ENCODE measurements at regions not wholly inside any gene's neighbourhood (a gene's known extent, or its start where the extent isn't known, plus 50 kb on each side); places are given as distances from the start of the nearest gene placed in this dataset.

GRCh38 chr1:83086986-83087512 is 911.9 kb downstream of the TTLL7 start (continued):
- TF ChIP-seq CREM (IDR thresholded peaks at IDR 0.05; ENCODE audit: low read depth), result no peak

- POLR2A ChIA-PET, result no interaction called here
- 9% methylated on average over 2 of the region's 2 CpGs for WGBS (ENCODE audit: insufficient coverage, insufficient replicate concordance, low lambda C conversion rate, missing lambda C conversion rate)
Observed at GRCh38 chr1:83086346-83086745, 912.6 kb downstream of the TTLL7 start.

DNA sequence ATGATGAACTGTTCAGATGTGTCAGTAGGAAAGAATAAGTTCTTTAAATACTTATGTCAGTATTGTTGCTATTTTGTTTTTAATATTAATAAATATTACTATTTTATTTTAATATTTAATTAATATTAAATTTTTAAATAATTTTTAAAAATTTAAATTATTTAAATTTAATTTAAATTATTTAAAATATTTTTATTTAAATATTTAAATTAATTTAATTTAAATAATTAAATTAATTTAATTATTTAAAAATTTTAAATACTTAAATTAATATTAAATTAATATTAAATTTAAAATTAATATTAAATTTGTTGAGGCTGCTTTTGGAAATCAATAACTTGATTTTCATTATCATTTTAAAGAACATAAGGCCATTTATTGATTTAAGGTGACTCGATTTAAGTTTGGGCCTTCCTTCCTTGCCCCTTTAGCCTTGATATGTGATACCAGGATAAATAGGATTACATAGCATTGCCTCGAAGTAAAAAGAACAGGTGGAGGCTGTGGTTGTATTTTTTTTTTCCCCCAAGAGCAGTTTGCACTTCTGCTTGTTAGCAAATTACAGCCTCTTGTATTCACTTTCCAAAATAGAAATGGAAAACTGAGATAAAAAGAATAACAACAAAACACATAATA is 915.2 kb downstream of the TTLL7 start:
- DNase-seq (ENCODE audit: low read depth, low spot score) (no peak), FAIRE-seq (no peak), ATAC-seq (no peak)
- H3K27ac ChIP-seq (ENCODE audit: control insufficient read depth, insufficient read depth), result no peak overlapping the region
- no TSS peak for BruUV-seq (replicated peaks)
- in situ Hi-C loops (cut with MboI), result no loop called here
- RAD21 ChIA-PET (ENCODE audit: unreplicated experiment), result no interaction called here
- SMC1A ChIA-PET (ENCODE audit: uncharacterized antibody, unreplicated experiment), result no interaction called here
- no peak overlapping the region for H2AFZ ChIP-seq (ENCODE audit: control insufficient read depth, low read depth, low read length)
- no peaks in the 10 kb centered on the region for H3K79me2 ChIP-seq (ENCODE audit: control insufficient read depth, insufficient read depth, low read length)
- H3K36me3 ChIP-seq (ENCODE audit: control insufficient read depth in 2 of 2, insufficient read depth in 2 of 2, low read length in 1 of 2), result no peaks in the 10 kb centered on the region
- no peaks in the 10 kb centered on the region for H3K4me1 ChIP-seq (ENCODE audit: control insufficient read depth, insufficient read depth, low read length)
- WGBS (ENCODE audit: insufficient coverage, insufficient replicate concordance, low lambda C conversion rate, missing lambda C conversion rate), result 11% methylated on average over 2 of the region's 2 CpGs
- H4K20me1 ChIP-seq (ENCODE audit: control insufficient read depth, insufficient read depth), result no peaks in the 10 kb centered on the region
- no peak overlapping the region for H3K4me2 ChIP-seq (ENCODE audit: control insufficient read depth, insufficient read depth)
- TF ChIP-seq, protein P1, sequence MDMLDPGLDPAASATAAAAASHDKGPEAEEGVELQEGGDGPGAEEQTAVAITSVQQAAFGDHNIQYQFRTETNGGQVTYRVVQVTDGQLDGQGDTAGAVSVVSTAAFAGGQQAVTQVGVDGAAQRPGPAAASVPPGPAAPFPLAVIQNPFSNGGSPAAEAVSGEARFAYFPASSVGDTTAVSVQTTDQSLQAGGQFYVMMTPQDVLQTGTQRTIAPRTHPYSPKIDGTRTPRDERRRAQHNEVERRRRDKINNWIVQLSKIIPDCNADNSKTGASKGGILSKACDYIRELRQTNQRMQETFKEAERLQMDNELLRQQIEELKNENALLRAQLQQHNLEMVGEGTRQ (IDR thresholded peaks at IDR 0.05; ENCODE audit: borderline replicate concordance, low read depth, low read length), result no peak
- TF ChIP-seq PAX5 (IDR thresholded peaks at IDR 0.05; ENCODE audit: borderline replicate concordance, low read depth, low read length), result no peak
- no peak for TF ChIP-seq NR2C1 (IDR thresholded peaks at IDR 0.05)
- no peak for TF ChIP-seq EED (IDR thresholded peaks at IDR 0.05; ENCODE audit: low read depth)
- TF ChIP-seq SREBF2 (IDR thresholded peaks at IDR 0.05; ENCODE audit: low read length), result no peak
- TF ChIP-seq TARDBP (IDR thresholded peaks at IDR 0.05; ENCODE audit: borderline replicate concordance), result no peak
- no peak for TF ChIP-seq MXI1 (IDR thresholded peaks at IDR 0.05; ENCODE audit: low read depth, low read length)
- TF ChIP-seq PRDM15 (CRISPR knock-in tag; IDR thresholded peaks at IDR 0.05), result no peak
- CTCF ChIA-PET, result no interaction called here
- intact Hi-C loops (cut with micrococcal nuclease; ENCODE audit: unreplicated experiment), result no loop called here
- POLR2A ChIA-PET, result no interaction called here
- no peaks in the 10 kb centered on the region for H3K27me3 ChIP-seq (replicated peaks in 1 of 2; ENCODE audit: control insufficient read depth in 2 of 2, insufficient read depth in 2 of 2, low read length in 1 of 2)
- no peak overlapping the region for H3K9ac ChIP-seq (ENCODE audit: control insufficient read depth, insufficient read depth, low read length)
- H3K4me3 ChIP-seq, result no peak overlapping the region
- no peaks in the 10 kb centered on the region for H3K9me3 ChIP-seq (replicated peaks; ENCODE audit: control insufficient read depth, insufficient read depth, low read length)

More at GRCh38 chr1:83086346-83086745, 912.6 kb downstream of the TTLL7 start:
- FAIRE-seq, result no peak
- no peak overlapping the region for H3K4me3 ChIP-seq
- no TSS peak for BruUV-seq (replicated peaks)
- no peak for DNase-seq (ENCODE audit: low read depth, low spot score)
- ChIA-PET CTCF (interaction anchor here (1.7 kb wide), 1 partner anchor 10 kb away, joined by 3 read pairs; no protein-coding TSS in a partner anchor), SMC1A (ENCODE audit: uncharacterized antibody, unreplicated experiment) (no interaction called here), RAD21 (ENCODE audit: unreplicated experiment) (no interaction called here)
- no peaks in the 10 kb centered on the region for H4K20me1 ChIP-seq (ENCODE audit: control insufficient read depth, insufficient read depth)
- no peak for ATAC-seq
- no peak overlapping the region for H3K9ac ChIP-seq (ENCODE audit: control insufficient read depth, insufficient read depth, low read length)
- H3K4me2 ChIP-seq (ENCODE audit: control insufficient read depth, insufficient read depth), result no peak overlapping the region
- in situ Hi-C loops (cut with MboI), result no loop called here
- no peak for TF ChIP-seq ATF3 (IDR thresholded peaks at IDR 0.05; ENCODE audit: borderline replicate concordance, extremely low read depth, low read depth, low read length)
- TF ChIP-seq GABPA (IDR thresholded peaks at IDR 0.05; ENCODE audit: low read depth), result no peak
- no peak overlapping the region for H3K27ac ChIP-seq (ENCODE audit: control insufficient read depth, insufficient read depth)
- H3K9me3 ChIP-seq (replicated peaks; ENCODE audit: control insufficient read depth, insufficient read depth, low read length), result no peaks in the 10 kb centered on the region
- no peaks in the 10 kb centered on the region for H3K4me1 ChIP-seq (ENCODE audit: control insufficient read depth, insufficient read depth, low read length)
- H3K27me3 ChIP-seq (replicated peaks in 1 of 2; ENCODE audit: control insufficient read depth in 2 of 2, insufficient read depth in 2 of 2, low read length in 1 of 2), result no peaks in the 10 kb centered on the region
- no peak overlapping the region for H2AFZ ChIP-seq (ENCODE audit: control insufficient read depth, low read depth, low read length)
- H3K36me3 ChIP-seq (ENCODE audit: control insufficient read depth in 2 of 2, insufficient read depth in 2 of 2, low read length in 1 of 2), result no peaks in the 10 kb centered on the region
- intact Hi-C loops (cut with micrococcal nuclease; ENCODE audit: unreplicated experiment), result no loop called here
- no peaks in the 10 kb centered on the region for H3K79me2 ChIP-seq (ENCODE audit: control insufficient read depth, insufficient read depth, low read length)
